ENCODE measurements at regions not wholly inside any gene's neighbourhood (a gene's known extent, or its start where the extent isn't known, plus 50 kb on each side); places are given as distances from the start of the nearest gene placed in this dataset.

GRCh38 chr6:208364-208763 is 83.9 kb upstream of the DUSP22 start:
- no peak for TF ChIP-seq CTCF (IDR thresholded peaks at IDR 0.05; ENCODE audit: insufficient read depth, low read length, poor library complexity, severe bottlenecking)
- Histone ChIP-seq H3K36me3 (ENCODE audit: control insufficient read depth, insufficient read depth, low read length) (no peaks in the 10 kb centered on the region), H3K27me3 (ENCODE audit: control insufficient read depth, insufficient read depth, low read length) (peaks cover 11% of the 10 kb centered on the region), H3K4me3 (ENCODE audit: low read depth, low read length) (no peak overlapping the region)
- DNase-seq (ENCODE audit: low read depth), result no peak

GRCh38 chr6:208938-209337 is 83.3 kb upstream of the DUSP22 start:
- no peaks in the 10 kb centered on the region for H3K36me3 ChIP-seq (ENCODE audit: control insufficient read depth, insufficient read depth, low read length)
- no peak for DNase-seq (ENCODE audit: low read depth)
- H3K4me3 ChIP-seq (ENCODE audit: low read depth, low read length), result no peak overlapping the region
- H3K27me3 ChIP-seq (ENCODE audit: control insufficient read depth, insufficient read depth, low read length), result peaks cover 11% of the 10 kb centered on the region
- no peak for TF ChIP-seq CTCF (IDR thresholded peaks at IDR 0.05; ENCODE audit: insufficient read depth, low read length, poor library complexity, severe bottlenecking)

GRCh38 chr6:209432-210103 is 82.7 kb upstream of the DUSP22 start:
- Histone ChIP-seq H3K27me3 (ENCODE audit: control insufficient read depth, insufficient read depth, low read length) (peaks cover 11% of the 10 kb centered on the region), H3K36me3 (ENCODE audit: control insufficient read depth, insufficient read depth, low read length) (no peaks in the 10 kb centered on the region), H3K4me3 (ENCODE audit: low read depth, low read length) (no peak overlapping the region)
- DNase-seq (ENCODE audit: low read depth), result no peak
- TF ChIP-seq CTCF (IDR thresholded peaks at IDR 0.05; ENCODE audit: insufficient read depth, low read length, poor library complexity, severe bottlenecking), result no peak

- DNase-seq (ENCODE audit: low read depth), result no peak
- no peak for TF ChIP-seq CTCF (IDR thresholded peaks at IDR 0.05; ENCODE audit: insufficient read depth, low read length, poor library complexity, severe bottlenecking)
Observed at GRCh38 chr6:210104-210456, 82.2 kb upstream of the DUSP22 start.

GRCh38 chr6:210778-211374 is 81.4 kb upstream of the DUSP22 start:
- DNase-seq (ENCODE audit: low read depth), result no peak
- TF ChIP-seq CTCF (IDR thresholded peaks at IDR 0.05; ENCODE audit: insufficient read depth, low read length, poor library complexity, severe bottlenecking), result no peak
- no peaks in the 10 kb centered on the region for H3K36me3 ChIP-seq (ENCODE audit: control insufficient read depth, insufficient read depth, low read length)
- peaks cover 11% of the 10 kb centered on the region for H3K27me3 ChIP-seq (ENCODE audit: control insufficient read depth, insufficient read depth, low read length)
- H3K4me3 ChIP-seq (ENCODE audit: low read depth, low read length), result no peak overlapping the region

More at GRCh38 chr6:210104-210456, 82.2 kb upstream of the DUSP22 start:
- Histone ChIP-seq H3K36me3 (ENCODE audit: control insufficient read depth, insufficient read depth, low read length) (no peaks in the 10 kb centered on the region), H3K4me3 (ENCODE audit: low read depth, low read length) (no peak overlapping the region), H3K27me3 (ENCODE audit: control insufficient read depth, insufficient read depth, low read length) (peaks cover 11% of the 10 kb centered on the region)

Data from kidney epithelial cell (primary cell).